CD14-positive monocyte (primary cell): ENCODE measurements at regions not wholly inside any gene's neighbourhood (a gene's known extent, or its start where the extent isn't known, plus 50 kb on each side); places are given as distances from the start of the nearest gene placed in this dataset.

Experiments used
- DNase-seq, 3 donors: peaks; one replicate each; pipeline ENCODE4 v3.0.0-alpha.2; 2011 to 2022
- H2AFZ ChIP-seq: 2 replicates; pipeline ENCODE4 v1.6.0; 2012; ENCODE audit warnings: mild to moderate bottlenecking, low read depth, low read length, inconsistent platforms; ENCODE audit not compliant: insufficient read depth, poor library complexity, severe bottlenecking
- H3K27ac ChIP-seq, 2 donors: 1 replicate in 1 of 2; 2 replicates in 1 of 2; pipeline ENCODE4 v1.5.1; 2012 to 2013; ENCODE audit warnings: low read length in 2 of 2, control low read depth in 1 of 2, inconsistent platforms in 1 of 2, low read depth in 1 of 2, mild to moderate bottlenecking in 1 of 2
- H3K27me3 ChIP-seq, 2 donors: one replicate each; pipeline versions ENCODE4 v1.6.0 to v1.6.1; 2011 to 2013; ENCODE audit warnings: low read length in 2 of 2; ENCODE audit not compliant: control insufficient read depth in 2 of 2, insufficient read depth in 2 of 2
- H3K36me3 ChIP-seq, 2 donors: replicated peaks in 1 of 2; 1 replicate in 1 of 2; 2 replicates in 1 of 2; pipeline versions ENCODE4 v1.5.1 to v1.6.1; 2012 to 2013; ENCODE audit warnings: low read length in 2 of 2, control low read depth in 1 of 2, inconsistent platforms in 1 of 2, mild to moderate bottlenecking in 1 of 2; ENCODE audit not compliant: insufficient read depth in 2 of 2, control insufficient read depth in 1 of 2
- H3K4me1 ChIP-seq, 2 donors: 1 replicate in 1 of 2; 2 replicates in 1 of 2; pipeline versions ENCODE4 v1.5.1 to v1.6.1; 2012 to 2013; ENCODE audit warnings: low read length in 2 of 2, control low read depth in 1 of 2, inconsistent platforms in 1 of 2, mild to moderate bottlenecking in 1 of 2, moderate library complexity in 1 of 2; ENCODE audit not compliant: insufficient read depth in 2 of 2, control insufficient read depth in 1 of 2
- H3K4me2 ChIP-seq: replicated peaks from 2 replicates; pipeline ENCODE3; 2012; ENCODE audit warnings: low read length, moderate library complexity, mild to moderate bottlenecking; ENCODE audit not compliant: poor library complexity, severe bottlenecking; ENCODE audit errors: extremely low read depth
- H3K4me3 ChIP-seq, 3 experiments: fragments of 200-600 bp in 1 of 3; sonication (generic) in 1 of 3; replicated peaks in 1 of 3; 1 replicate in 2 of 3; 2 replicates in 1 of 3; pipeline ENCODE4 v1.5.1; 2011 to 2013; ENCODE audit warnings: low read length in 3 of 3, mild to moderate bottlenecking in 3 of 3, control low read depth in 2 of 3, low read depth in 2 of 3, inconsistent platforms in 1 of 3, moderate library complexity in 1 of 3
- H3K79me2 ChIP-seq: 2 replicates; pipeline ENCODE4 v1.6.0; 2012; ENCODE audit warnings: mild to moderate bottlenecking, control low read depth, inconsistent platforms, low read length, moderate library complexity; ENCODE audit not compliant: insufficient read depth
- H3K9ac ChIP-seq: 2 replicates; pipeline ENCODE4 v1.6.0; 2017; ENCODE audit warnings: low read length, mild to moderate bottlenecking; ENCODE audit not compliant: insufficient read depth, poor library complexity, severe bottlenecking
- H3K9me3 ChIP-seq, 2 donors: replicated peaks in 1 of 2; 1 replicate in 1 of 2; 2 replicates in 1 of 2; pipeline versions ENCODE4 v1.5.1 to v1.6.1; 2012 to 2013; ENCODE audit warnings: low read length in 2 of 2, control low read depth in 1 of 2; ENCODE audit not compliant: control insufficient read depth in 1 of 2, insufficient read depth in 1 of 2
- H4K20me1 ChIP-seq: 2 replicates; pipeline ENCODE4 v1.6.0; 2012; ENCODE audit warnings: mild to moderate bottlenecking, low read length, control low read depth, moderate library complexity; ENCODE audit not compliant: insufficient read depth
- H3K27ac Mint-ChIP-seq, 7 donors: one replicate each; pipeline ENCODE4 v1.8.0; 2020; ENCODE audit warnings: mild to moderate bottlenecking in 7 of 7, mixed read lengths in 7 of 7, moderate library complexity in 6 of 7, inconsistent platforms in 2 of 7
- H3K27me3 Mint-ChIP-seq, 3 donors: one replicate each; pipeline ENCODE4 v1.8.0; 2021 to 2022; ENCODE audit warnings: low read depth in 3 of 3, mild to moderate bottlenecking in 3 of 3, mixed read lengths in 3 of 3, moderate library complexity in 3 of 3, inconsistent platforms in 1 of 3
- H3K36me3 Mint-ChIP-seq, 2 donors: one replicate each; pipeline ENCODE4 v1.8.0; 2020; ENCODE audit warnings: mixed read lengths in 2 of 2, inconsistent platforms in 1 of 2, mild to moderate bottlenecking in 1 of 2
- H3K4me1 Mint-ChIP-seq: one replicate; pipeline ENCODE4 v1.8.0; 2020; ENCODE audit warnings: mild to moderate bottlenecking, mixed read lengths
- H3K4me3 Mint-ChIP-seq, 2 donors: one replicate each; pipeline ENCODE4 v1.8.0; 2020; ENCODE audit warnings: mild to moderate bottlenecking in 2 of 2, mixed read lengths in 2 of 2, moderate library complexity in 1 of 2
- H3K9me3 Mint-ChIP-seq, 7 donors: one replicate each; pipeline ENCODE4 v1.8.0; 2020 to 2022; ENCODE audit warnings: mixed read lengths in 7 of 7, mild to moderate bottlenecking in 6 of 7, moderate library complexity in 6 of 7, inconsistent platforms in 2 of 7
- WGBS: methylation state at CpG from one replicate; pipeline ENCODE4 v1.1.5; 2013; ENCODE audit warnings: missing lambda C conversion rate; ENCODE audit not compliant: insufficient coverage; 5-methylcytosine and 5-hydroxymethylcytosine counted together
- intact Hi-C, 2 donors: fragments of 100-400 bp; cut with micrococcal nuclease; formaldehyde crosslinking; loops; one replicate each; pipeline versions ENCODE4 v1.15.0 to v1.15.1; 2023
- TF ChIP-seq, protein P1 (sequence below): fragments of 200-600 bp; IDR thresholded peaks from one replicate; pipeline ENCODE4 v1.8.0; 2022; ENCODE audit warnings: antibody characterized with exemption, mild to moderate bottlenecking

DNA sequence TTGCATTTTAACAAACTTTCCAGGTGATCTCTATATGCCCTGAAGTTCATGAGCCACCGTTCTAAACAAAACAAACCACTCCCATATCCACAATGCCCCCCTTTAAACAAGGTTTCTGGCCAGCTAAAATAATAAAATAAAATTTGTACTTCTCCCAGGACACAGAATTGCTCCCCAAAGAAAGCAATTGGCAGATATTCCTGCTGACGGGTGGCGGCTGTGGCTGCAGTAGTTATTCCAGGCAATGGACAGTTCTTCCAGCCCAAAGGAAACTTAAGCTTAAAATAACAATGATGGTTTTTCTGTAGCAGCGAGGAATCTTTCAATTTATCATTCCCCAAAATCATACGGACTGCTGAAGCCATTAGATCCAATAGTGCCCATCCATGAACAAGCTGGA, 260.5 kb upstream of the ZNF521 start:
- TF ChIP-seq, protein P1, sequence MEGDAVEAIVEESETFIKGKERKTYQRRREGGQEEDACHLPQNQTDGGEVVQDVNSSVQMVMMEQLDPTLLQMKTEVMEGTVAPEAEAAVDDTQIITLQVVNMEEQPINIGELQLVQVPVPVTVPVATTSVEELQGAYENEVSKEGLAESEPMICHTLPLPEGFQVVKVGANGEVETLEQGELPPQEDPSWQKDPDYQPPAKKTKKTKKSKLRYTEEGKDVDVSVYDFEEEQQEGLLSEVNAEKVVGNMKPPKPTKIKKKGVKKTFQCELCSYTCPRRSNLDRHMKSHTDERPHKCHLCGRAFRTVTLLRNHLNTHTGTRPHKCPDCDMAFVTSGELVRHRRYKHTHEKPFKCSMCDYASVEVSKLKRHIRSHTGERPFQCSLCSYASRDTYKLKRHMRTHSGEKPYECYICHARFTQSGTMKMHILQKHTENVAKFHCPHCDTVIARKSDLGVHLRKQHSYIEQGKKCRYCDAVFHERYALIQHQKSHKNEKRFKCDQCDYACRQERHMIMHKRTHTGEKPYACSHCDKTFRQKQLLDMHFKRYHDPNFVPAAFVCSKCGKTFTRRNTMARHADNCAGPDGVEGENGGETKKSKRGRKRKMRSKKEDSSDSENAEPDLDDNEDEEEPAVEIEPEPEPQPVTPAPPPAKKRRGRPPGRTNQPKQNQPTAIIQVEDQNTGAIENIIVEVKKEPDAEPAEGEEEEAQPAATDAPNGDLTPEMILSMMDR = no peak
- H2AFZ ChIP-seq = no peak overlapping the region
- H3K4me3 Mint-ChIP-seq = no peak overlapping the region
- H3K9ac ChIP-seq = no peak overlapping the region
- no peak for DNase-seq
- no peaks in the 10 kb centered on the region for H3K27me3 Mint-ChIP-seq
- no peak overlapping the region for H3K4me3 ChIP-seq
- no peaks in the 10 kb centered on the region for H3K36me3 ChIP-seq
- H4K20me1 ChIP-seq = no peaks in the 10 kb centered on the region
- no peaks in the 10 kb centered on the region for H3K36me3 Mint-ChIP-seq
- no peaks in the 10 kb centered on the region for H3K4me1 Mint-ChIP-seq
- peaks cover 0 to 6% (median 3%) of the 10 kb centered on the region in 7 donors for H3K9me3 Mint-ChIP-seq
- no peaks in the 10 kb centered on the region for H3K9me3 ChIP-seq
- 87% methylated on average over 4 of the region's 5 CpGs for WGBS
- no peak overlapping the region for H3K27ac ChIP-seq
- no peaks in the 10 kb centered on the region for H3K4me1 ChIP-seq
- H3K27ac Mint-ChIP-seq = no peak overlapping the region
- H3K27me3 ChIP-seq = no peaks in the 10 kb centered on the region
- no peaks in the 10 kb centered on the region for H3K79me2 ChIP-seq
- H3K4me2 ChIP-seq = no peak overlapping the region
- intact Hi-C loops = no loop called here

DNA sequence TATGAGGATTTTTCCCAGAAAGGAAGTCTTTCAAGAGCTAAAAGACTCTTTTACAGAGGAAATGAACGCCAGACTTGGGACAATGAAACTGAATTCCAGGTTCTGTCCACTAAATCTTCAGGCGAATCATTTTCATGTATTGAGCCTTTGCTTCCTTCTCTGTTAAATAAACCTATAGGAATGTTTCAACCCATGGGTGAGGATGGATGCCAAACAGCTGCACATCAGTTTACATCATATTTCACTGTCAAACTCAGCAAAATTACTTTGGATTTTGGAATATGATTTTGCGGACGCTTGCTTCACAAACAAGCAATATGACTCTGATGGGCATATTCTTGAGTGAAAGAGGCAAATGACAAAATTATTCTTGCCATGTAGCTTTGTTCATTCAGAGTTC, 256.1 kb upstream of the ZNF521 start:
- no peaks in the 10 kb centered on the region for H3K36me3 Mint-ChIP-seq
- H2AFZ ChIP-seq = no peak overlapping the region
- no peaks in the 10 kb centered on the region for H3K27me3 Mint-ChIP-seq
- no peaks in the 10 kb centered on the region for H3K9me3 ChIP-seq
- TF ChIP-seq, protein P1 = no peak
- intact Hi-C loops = no loop called here
- H3K27ac ChIP-seq = no peak overlapping the region
- no peak overlapping the region for H3K9ac ChIP-seq
- H3K27me3 ChIP-seq = no peaks in the 10 kb centered on the region
- WGBS = no CpG with 5 or more reads among the region's 4 CpGs
- no peak overlapping the region for H3K4me2 ChIP-seq
- DNase-seq = no peak
- H3K4me3 Mint-ChIP-seq = no peak overlapping the region
- H3K4me1 ChIP-seq = no peaks in the 10 kb centered on the region
- no peak overlapping the region for H3K4me3 ChIP-seq
- H3K4me1 Mint-ChIP-seq = peaks cover 2% of the 10 kb centered on the region
- H3K79me2 ChIP-seq = no peaks in the 10 kb centered on the region
- H3K36me3 ChIP-seq = no peaks in the 10 kb centered on the region
- H3K27ac Mint-ChIP-seq = no peak overlapping the region
- H4K20me1 ChIP-seq = no peaks in the 10 kb centered on the region
- H3K9me3 Mint-ChIP-seq = peaks cover 0 to 4% (median 3%) of the 10 kb centered on the region in 7 donors
